MG63 (cell line): ENCODE measurements at regions not wholly inside any gene's neighbourhood (a gene's known extent, or its start where the extent isn't known, plus 50 kb on each side); places are given as distances from the start of the nearest gene placed in this dataset.

Experiments
- DNase-seq: peaks from one replicate; pipeline ENCODE4 v3.0.0-alpha.2; 2020
- H3K27me3 ChIP-seq: fragments of 250-450 bp; sonication (Bioruptor Pico); 2 replicates; pipeline ENCODE4 v1.5.1; 2020; ENCODE audit warnings: mild to moderate bottlenecking, moderate library complexity
- H3K36me3 ChIP-seq: fragments of 250-450 bp; sonication (Bioruptor Pico); 2 replicates; pipeline ENCODE4 v1.5.1; 2020; ENCODE audit warnings: mild to moderate bottlenecking, moderate library complexity
- H3K4me3 ChIP-seq: fragments of 250-450 bp; sonication (Bioruptor Pico); 2 replicates; pipeline ENCODE4 v1.5.1; 2020; ENCODE audit warnings: mild to moderate bottlenecking, moderate library complexity
- H3K9me3 ChIP-seq: fragments of 250-450 bp; sonication (Bioruptor Pico); 2 replicates; pipeline ENCODE4 v1.5.1; 2020; ENCODE audit warnings: mild to moderate bottlenecking, moderate library complexity

DNA sequence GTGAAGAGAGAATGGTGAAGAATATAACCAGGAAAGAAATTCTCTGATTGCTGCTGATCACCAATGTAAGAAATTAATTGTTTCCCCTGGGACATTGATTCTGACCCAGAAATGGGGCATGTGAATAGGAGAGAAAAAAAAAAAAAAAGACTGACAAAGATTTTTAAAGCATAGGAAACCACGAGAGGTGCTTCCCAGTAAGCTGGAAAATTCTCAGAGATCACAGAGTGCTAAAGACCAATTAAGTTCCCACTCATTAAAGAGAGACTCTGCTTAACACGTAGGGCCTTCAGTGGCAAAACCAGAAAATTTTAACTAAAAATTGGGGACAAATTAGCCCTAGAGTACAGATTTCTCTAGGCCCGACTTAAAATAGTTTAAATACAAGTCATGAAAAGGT is 604.4 kb downstream of the ARAP2 start:
- no peaks in the 10 kb centered on the region for H3K27me3 ChIP-seq
- no peak for DNase-seq
- no peaks in the 10 kb centered on the region for H3K9me3 ChIP-seq
- no peaks in the 10 kb centered on the region for H3K36me3 ChIP-seq
- no peak overlapping the region for H3K4me3 ChIP-seq

DNA sequence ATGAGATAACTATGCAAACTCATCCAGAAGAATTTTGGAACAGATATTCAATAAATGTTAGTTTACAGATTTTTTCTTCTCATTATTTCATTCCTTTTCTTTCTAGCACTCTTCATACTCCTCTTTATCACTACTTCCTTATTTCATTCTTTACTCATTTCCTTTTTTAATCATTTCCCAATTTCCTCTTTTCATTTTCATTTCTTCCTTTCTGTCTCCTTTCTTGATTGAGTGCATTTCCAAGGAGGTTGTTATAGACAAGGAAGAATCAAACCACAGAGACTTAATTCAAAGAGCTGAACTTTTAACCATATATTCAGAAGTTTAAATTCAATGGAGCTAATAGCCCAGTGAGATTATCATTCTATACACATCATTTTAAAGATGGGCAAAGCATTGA is 600.7 kb downstream of the ARAP2 start:
- Histone ChIP-seq H3K9me3 (no peaks in the 10 kb centered on the region), H3K4me3 (no peak overlapping the region), H3K36me3 (no peaks in the 10 kb centered on the region), H3K27me3 (no peaks in the 10 kb centered on the region)
- no peak for DNase-seq

DNA sequence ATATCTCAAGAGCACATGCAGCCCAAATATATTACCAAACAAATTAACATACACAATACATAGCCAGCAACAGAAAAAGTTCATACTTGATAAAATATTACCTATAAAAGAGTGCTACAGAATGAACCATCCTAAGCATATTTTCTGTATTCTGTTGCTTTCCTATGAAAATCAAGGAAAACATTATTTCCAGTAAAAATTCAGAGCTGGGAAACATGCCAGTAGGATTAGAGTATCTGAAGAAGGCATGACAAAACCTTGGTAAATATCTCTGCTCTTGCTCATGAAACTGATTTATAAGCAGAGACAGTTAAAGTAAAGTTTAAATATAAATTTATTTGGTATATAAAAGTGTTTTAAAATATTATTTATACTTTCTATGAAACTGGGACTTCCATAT is 599.7 kb downstream of the ARAP2 start:
- H3K27me3 ChIP-seq = no peaks in the 10 kb centered on the region
- no peaks in the 10 kb centered on the region for H3K36me3 ChIP-seq
- H3K9me3 ChIP-seq = no peaks in the 10 kb centered on the region
- no peak for DNase-seq
- no peak overlapping the region for H3K4me3 ChIP-seq

DNA sequence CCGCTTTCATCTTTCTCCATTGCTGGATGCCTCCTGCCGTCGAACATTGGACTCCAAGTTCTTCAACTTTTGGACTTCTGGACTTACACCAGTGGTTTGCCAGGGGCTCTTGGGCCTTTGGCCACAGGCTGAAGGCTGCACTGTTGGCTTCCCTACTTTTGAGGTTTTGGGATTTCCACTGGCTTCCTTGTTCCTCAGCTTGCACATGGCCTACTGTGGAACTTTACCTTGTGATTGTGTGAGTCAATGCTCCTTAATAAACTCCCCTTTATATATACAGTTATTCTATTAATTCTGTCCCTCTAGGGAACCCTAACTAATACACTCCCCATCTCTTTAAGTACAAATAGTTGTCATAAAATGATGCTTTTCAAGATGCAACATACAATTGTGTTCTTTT is 595.3 kb downstream of the ARAP2 start:
- Histone ChIP-seq H3K4me3 (no peak overlapping the region), H3K36me3 (no peaks in the 10 kb centered on the region), H3K27me3 (no peaks in the 10 kb centered on the region), H3K9me3 (no peaks in the 10 kb centered on the region)
- no peak for DNase-seq

DNA sequence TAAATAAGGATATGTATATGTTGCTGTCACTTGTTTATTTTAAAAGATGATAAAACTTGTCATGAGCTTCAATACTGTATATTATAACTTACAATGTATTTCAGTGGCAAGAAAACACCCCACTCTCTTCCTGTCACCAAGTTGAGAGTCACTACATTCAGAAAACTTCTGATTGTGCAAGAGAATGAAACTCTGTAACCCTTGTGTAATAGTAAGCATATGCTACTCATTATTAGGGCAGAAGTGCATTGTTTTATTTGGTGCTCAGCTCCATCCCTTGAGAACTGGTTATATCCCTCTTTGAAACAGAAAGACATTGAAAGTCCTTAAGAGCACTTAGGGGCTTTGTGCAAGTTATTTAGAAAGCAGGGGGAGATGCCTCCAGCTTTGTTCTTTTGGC is 594.5 kb downstream of the ARAP2 start:
- H3K27me3 ChIP-seq = no peaks in the 10 kb centered on the region
- no peaks in the 10 kb centered on the region for H3K36me3 ChIP-seq
- no peak overlapping the region for H3K4me3 ChIP-seq
- no peak for DNase-seq
- no peaks in the 10 kb centered on the region for H3K9me3 ChIP-seq

DNA sequence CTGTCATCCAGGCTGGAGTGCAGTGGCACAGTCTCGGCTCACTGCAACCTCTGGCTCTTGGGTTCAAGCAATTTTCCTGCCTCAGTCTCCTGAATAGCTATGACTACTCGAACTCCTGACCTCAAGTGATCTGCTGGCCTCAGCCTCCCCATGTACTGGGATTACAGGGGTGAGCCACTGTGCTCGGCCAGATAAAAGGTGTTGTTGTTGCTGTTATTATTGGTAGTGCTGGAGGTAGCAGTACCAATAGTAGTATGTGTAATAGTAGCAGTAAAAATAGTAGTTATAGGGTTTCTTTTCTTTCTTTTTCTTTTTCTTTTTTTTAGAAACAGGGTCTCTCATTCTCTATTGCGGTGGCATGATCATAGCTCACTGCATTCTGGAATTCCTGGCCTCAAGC is 592.1 kb downstream of the ARAP2 start:
- DNase-seq = no peak
- H3K36me3 ChIP-seq = no peaks in the 10 kb centered on the region
- H3K4me3 ChIP-seq = no peak overlapping the region
- no peaks in the 10 kb centered on the region for H3K9me3 ChIP-seq
- H3K27me3 ChIP-seq = no peaks in the 10 kb centered on the region

DNA sequence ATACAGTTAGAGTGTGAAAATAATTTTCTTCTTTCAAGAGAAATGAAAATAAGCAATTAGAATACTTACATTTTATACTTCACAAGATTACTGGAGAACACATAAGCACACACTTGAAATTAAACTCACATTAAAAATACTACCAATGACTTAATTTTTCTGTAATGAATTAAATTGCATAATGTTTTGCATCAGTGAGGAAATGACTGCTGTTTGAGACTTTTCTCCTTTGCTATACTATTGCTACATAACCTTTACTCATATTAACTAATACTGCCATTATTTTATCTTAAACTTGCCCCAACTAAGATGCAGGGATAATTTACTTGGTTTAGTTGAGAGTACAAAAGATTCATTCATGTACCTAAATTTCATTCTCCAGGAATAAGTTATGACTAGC is 590.9 kb downstream of the ARAP2 start:
- no peaks in the 10 kb centered on the region for H3K27me3 ChIP-seq
- H3K4me3 ChIP-seq = no peak overlapping the region
- no peaks in the 10 kb centered on the region for H3K9me3 ChIP-seq
- no peak for DNase-seq
- no peaks in the 10 kb centered on the region for H3K36me3 ChIP-seq

DNA sequence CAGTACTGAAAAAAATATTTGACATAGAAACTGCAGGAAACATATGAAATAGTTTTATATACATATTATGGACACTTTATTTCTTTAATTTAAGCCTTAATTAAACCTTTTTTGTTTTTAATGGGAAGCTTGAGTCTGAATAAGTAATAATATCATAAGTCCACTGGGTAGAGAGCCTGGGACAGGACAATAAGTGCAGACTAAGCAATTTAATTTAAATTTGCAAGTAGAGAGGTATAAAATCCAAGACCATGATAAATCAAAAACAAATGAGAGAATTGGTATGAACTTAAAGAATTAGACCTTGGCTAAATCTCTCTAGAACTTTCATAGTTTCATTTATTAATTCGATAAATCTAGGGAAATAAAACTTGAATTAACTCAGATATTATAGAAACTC is 571.2 kb downstream of the ARAP2 start:
- H3K9me3 ChIP-seq = no peaks in the 10 kb centered on the region
- H3K36me3 ChIP-seq = no peaks in the 10 kb centered on the region
- no peak overlapping the region for H3K4me3 ChIP-seq
- H3K27me3 ChIP-seq = no peaks in the 10 kb centered on the region
- no peak for DNase-seq

DNA sequence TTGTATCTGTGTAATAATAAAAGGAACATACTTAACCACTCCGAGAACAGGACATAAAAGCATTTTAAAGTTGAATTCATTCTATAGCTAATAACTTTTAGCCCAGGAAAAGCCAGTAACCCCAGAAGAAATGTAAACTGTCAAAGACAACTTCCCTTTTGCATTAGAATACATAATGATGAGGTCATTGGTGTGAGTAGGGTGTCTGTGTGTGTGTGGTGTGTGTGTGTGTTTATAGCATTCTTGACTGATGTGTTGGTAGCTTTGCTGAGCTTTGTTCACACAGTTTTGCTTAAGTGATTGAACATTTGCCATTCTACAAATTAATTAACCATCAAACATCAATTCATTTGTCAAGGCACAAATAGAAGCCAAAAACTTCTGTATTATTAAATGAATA is 559.6 kb downstream of the ARAP2 start:
- Histone ChIP-seq H3K36me3 (no peaks in the 10 kb centered on the region), H3K4me3 (no peak overlapping the region), H3K27me3 (no peaks in the 10 kb centered on the region), H3K9me3 (no peaks in the 10 kb centered on the region)
- DNase-seq = no peak

DNA sequence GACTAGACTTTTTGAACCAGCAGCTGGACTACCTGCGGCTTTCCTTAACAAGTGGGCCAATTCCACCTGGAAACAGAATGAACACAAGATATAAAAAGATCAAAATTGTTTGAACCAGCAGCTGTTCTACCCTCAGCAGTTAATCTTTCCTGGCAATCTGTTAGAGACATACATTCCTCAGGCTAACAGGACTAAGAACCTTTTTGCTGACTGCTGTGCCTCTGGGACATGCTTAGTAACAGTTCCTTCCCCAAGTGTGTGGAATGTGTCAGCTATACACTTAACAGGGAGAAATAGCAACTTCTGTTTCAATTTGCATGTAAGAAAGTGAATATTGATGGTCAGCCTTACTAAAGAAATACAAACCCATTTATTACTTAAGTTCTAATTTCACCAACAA is 554.4 kb downstream of the ARAP2 start:
- no peak for DNase-seq
- no peak overlapping the region for H3K4me3 ChIP-seq
- H3K27me3 ChIP-seq = no peaks in the 10 kb centered on the region
- H3K9me3 ChIP-seq = no peaks in the 10 kb centered on the region
- no peaks in the 10 kb centered on the region for H3K36me3 ChIP-seq

DNA sequence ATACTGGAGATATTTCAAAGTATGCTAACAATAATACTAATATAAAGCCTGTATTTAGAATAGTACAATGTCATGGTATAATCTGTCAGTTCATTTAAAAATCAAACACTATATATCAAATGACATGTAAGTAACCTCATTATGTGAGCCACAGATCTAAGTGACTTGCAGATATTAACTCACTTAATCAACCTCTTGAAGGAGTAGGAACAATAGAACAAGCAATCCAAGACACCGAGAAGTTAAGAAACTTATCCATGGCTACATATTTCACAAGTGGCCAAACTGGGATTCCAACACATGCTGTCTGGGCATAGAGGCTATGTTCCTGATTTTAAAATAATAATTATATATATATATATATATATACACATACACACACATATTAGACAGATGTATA is 554.0 kb downstream of the ARAP2 start:
- no peak for DNase-seq
- no peaks in the 10 kb centered on the region for H3K36me3 ChIP-seq
- no peaks in the 10 kb centered on the region for H3K9me3 ChIP-seq
- no peaks in the 10 kb centered on the region for H3K27me3 ChIP-seq
- H3K4me3 ChIP-seq = no peak overlapping the region

DNA sequence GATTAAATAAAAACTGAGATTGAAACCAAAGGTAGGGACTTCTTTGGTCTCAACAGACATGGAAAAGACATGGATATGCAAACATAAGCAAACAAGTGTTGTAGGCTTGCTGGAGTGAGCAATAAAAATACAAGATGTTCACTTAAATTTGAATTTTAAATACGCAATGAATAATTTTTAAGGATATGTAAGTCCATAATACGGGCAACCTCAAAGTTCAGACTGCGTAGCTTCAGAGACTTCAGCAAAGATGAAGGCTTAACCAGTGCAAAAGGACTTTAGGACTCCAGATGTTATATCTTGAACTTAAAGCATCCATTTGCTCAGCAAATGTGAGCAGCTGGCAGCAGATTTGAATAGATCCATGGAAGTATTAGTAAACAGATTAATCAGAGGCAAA is 549.3 kb downstream of the ARAP2 start:
- H3K36me3 ChIP-seq = no peaks in the 10 kb centered on the region
- no peak for DNase-seq
- H3K27me3 ChIP-seq = no peaks in the 10 kb centered on the region
- no peak overlapping the region for H3K4me3 ChIP-seq
- no peaks in the 10 kb centered on the region for H3K9me3 ChIP-seq

DNA sequence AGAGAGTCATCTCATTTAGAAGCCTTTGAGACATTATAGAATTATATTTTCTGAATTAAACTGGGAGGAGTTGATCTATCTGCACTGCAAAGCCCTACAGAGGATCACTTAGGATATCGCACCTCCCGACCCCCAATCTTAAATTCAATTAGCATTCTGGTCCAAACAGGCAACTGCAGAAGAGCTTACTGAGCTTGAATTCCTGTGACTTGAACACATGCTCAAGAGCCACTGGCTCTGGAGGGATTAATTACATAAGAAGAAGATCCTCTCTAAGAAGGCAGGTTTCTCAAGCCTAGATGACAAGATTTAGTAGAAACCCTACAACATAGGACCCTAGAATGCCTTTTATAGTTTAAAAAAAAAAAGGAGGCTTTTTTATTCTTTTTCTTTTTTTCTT is 548.9 kb downstream of the ARAP2 start:
- Histone ChIP-seq H3K9me3 (no peaks in the 10 kb centered on the region), H3K4me3 (no peak overlapping the region), H3K36me3 (no peaks in the 10 kb centered on the region), H3K27me3 (no peaks in the 10 kb centered on the region)
- DNase-seq = no peak

DNA sequence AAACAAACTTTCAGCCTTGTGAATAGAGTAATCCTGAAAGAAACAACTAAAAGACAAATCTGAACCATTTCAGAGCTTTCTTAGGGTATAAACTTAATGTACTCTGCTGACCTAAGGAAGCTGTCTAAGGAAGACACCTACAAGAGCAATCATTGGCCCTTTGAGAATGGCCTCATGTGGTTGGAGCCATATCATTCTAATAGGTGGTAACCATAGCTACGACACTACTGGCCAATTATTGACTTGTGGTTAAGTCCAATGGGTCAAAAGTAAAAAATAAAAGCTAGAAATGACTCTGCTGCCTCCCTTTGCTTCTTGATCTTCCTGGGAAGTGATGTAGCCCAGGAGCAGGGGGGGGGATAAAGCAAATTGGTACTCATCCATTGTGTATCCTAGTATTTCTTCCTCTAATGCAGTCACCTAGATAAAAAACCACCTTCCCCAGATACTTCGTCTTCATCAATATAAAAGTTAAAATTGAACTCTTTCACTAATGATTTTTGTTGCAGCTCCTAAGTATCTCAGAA is 547.0 kb downstream of the ARAP2 start:
- DNase-seq = no peak
- Histone ChIP-seq H3K9me3 (no peaks in the 10 kb centered on the region), H3K36me3 (no peaks in the 10 kb centered on the region), H3K27me3 (no peaks in the 10 kb centered on the region), H3K4me3 (no peak overlapping the region)

DNA sequence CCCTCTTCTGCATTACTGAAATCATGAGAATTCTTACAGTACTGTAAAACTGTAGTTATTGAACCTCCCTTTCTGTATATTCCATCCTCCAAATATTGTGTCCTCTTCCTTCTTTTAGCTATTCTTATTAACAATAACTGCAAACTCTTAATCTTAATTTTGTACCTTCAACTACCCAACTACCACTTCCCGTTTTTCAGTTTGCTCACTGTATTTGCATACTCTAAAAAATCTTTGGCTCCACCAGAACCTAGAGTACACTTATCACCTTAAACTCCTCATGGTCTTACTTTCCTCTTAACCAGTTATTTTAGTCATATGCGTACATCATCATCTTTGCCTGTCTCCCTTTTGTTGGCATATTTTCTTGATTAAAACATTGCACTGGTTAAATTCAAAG is 543.7 kb downstream of the ARAP2 start:
- Histone ChIP-seq H3K9me3 (no peaks in the 10 kb centered on the region), H3K36me3 (no peaks in the 10 kb centered on the region), H3K27me3 (no peaks in the 10 kb centered on the region), H3K4me3 (no peak overlapping the region)
- no peak for DNase-seq

DNA sequence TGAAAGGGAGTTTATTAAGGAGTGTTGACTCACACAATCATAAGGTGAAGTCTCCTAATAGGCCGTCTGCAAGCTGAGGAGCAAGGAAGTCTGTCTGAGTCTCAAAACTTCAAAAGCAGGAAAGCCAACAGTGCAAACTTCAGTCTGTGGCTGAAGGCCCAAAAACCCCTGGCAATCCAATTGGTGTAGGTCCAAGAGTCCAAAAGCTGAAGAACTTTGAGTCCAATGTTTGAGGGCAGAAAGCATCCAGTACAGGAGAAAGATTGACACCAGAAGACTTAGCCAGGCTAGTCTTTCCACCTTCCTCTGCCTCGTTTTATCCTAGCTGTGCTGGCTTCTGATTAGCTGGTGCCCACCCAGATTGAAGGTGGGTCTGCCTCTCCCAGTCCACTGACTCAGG is 535.2 kb downstream of the ARAP2 start:
- H3K9me3 ChIP-seq = no peaks in the 10 kb centered on the region
- DNase-seq = no peak
- no peak overlapping the region for H3K4me3 ChIP-seq
- no peaks in the 10 kb centered on the region for H3K27me3 ChIP-seq
- no peaks in the 10 kb centered on the region for H3K36me3 ChIP-seq

DNA sequence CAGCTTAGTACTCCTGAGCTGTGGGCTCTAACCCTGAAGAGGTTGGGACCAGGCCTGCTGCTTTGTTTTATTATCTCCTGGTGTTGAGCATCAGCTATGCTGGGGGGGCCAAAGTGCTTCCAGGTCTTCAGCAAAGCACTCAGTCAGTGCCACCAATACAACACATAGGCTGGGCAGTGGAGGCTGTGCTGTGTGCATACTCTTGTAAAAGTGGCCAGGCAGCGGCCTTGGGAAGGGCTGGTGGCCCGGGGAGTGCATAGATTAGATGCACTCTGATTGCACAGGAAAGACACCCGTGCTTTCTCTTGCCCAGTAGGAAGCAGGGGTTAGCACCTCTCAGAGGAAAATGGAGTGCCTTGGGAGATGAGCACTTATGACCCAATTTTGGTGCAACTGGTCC is 534.0 kb downstream of the ARAP2 start:
- no peaks in the 10 kb centered on the region for H3K9me3 ChIP-seq
- no peak for DNase-seq

DNA sequence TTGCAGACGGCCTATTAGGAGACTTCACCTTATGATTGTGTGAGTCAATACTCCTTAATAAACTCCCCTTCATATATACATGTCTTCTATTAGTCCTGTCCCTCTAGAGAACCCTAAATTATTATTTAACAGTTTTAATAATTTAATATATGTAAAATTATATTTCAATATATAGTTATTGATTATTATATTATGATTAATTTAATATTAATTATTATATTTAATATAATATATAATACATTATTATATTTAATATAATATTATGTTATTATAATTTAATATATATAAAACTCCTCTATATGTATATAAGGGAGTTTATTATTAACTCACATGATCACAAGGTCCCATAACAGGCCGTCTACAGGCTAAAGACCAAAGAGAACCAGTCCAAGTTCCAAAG is 533.2 kb downstream of the ARAP2 start:
- DNase-seq = no peak
- Histone ChIP-seq H3K9me3 (no peaks in the 10 kb centered on the region), H3K27me3 (no peaks in the 10 kb centered on the region), H3K4me3 (no peak overlapping the region), H3K36me3 (no peaks in the 10 kb centered on the region)

More for the DNA sequence above, 534.0 kb downstream of the ARAP2 start:
- H3K36me3 ChIP-seq = no peaks in the 10 kb centered on the region
- no peaks in the 10 kb centered on the region for H3K27me3 ChIP-seq
- H3K4me3 ChIP-seq = no peak overlapping the region

DNA sequence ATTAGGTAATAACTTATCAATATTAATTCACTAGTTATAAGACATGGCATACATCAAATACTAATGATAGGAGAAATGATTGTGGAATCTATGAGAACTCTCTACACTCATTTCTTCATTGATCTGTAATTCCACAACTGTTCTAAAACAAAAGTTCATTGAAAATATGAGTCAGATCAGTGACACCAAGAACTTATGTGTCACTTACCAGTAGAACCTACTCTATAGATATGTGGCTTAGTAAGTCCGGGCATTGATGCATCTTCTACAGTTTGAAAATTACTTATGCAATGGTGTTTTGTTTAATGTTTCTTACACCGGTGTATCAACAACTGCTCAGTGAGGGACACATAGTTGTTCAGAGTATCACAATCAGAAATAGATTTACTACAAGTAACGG is 520.3 kb downstream of the ARAP2 start:
- H3K4me3 ChIP-seq = no peak overlapping the region
- no peaks in the 10 kb centered on the region for H3K36me3 ChIP-seq
- no peaks in the 10 kb centered on the region for H3K9me3 ChIP-seq
- H3K27me3 ChIP-seq = no peaks in the 10 kb centered on the region
- no peak for DNase-seq
